ENCODE measurements at regions not wholly inside any gene's neighbourhood (a gene's known extent, or its start where the extent isn't known, plus 50 kb on each side); places are given as distances from the start of the nearest gene placed in this dataset.

DNA sequence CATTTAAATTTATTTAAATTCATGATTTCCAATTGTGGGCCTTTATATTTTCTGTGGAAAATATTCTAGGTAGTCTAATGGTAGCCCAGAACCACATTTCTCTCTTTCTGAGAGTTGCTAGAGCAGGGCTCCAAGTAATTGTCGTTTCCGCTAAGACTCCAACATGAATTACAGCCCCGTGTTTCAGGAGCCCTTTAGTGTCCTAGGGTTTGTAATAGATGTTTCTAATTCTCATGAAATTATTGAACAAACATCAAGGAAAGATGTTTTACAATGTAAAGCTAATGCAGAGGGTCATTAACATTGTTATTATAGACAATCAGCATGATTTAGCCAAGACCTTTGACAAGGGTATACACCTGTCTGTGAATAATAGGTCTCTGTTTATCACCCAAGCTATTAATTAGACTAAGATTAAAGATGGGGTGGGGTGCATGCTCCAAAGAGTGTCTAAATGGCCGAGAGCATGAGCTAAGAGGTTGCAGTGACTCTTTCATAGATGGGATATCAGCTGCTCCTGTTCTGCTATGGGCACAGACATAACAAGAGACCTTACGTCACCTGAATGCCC is 81.8 kb upstream of the NTM start:
- 81 to 85% methylated on average over 5 of the region's 5 CpGs for WGBS, 2 donors
- DNase-seq (no peak), ATAC-seq (no peak)
- TF ChIP-seq, protein P1, sequence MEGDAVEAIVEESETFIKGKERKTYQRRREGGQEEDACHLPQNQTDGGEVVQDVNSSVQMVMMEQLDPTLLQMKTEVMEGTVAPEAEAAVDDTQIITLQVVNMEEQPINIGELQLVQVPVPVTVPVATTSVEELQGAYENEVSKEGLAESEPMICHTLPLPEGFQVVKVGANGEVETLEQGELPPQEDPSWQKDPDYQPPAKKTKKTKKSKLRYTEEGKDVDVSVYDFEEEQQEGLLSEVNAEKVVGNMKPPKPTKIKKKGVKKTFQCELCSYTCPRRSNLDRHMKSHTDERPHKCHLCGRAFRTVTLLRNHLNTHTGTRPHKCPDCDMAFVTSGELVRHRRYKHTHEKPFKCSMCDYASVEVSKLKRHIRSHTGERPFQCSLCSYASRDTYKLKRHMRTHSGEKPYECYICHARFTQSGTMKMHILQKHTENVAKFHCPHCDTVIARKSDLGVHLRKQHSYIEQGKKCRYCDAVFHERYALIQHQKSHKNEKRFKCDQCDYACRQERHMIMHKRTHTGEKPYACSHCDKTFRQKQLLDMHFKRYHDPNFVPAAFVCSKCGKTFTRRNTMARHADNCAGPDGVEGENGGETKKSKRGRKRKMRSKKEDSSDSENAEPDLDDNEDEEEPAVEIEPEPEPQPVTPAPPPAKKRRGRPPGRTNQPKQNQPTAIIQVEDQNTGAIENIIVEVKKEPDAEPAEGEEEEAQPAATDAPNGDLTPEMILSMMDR (IDR thresholded peaks at IDR 0.05) = no peak
- Histone ChIP-seq H3K27ac (no peak overlapping the region), H3K9me3 (no peaks in the 10 kb centered on the region), H3K4me1 (no peaks in the 10 kb centered on the region), H3K4me3 (no peak overlapping the region), H3K36me3 (no peaks in the 10 kb centered on the region), H3K27me3 (peaks cover 0 to 18% (median 0%) of the 10 kb centered on the region in 7 donors)
- intact Hi-C loops (cut with DNase I) = no loop called here

DNA sequence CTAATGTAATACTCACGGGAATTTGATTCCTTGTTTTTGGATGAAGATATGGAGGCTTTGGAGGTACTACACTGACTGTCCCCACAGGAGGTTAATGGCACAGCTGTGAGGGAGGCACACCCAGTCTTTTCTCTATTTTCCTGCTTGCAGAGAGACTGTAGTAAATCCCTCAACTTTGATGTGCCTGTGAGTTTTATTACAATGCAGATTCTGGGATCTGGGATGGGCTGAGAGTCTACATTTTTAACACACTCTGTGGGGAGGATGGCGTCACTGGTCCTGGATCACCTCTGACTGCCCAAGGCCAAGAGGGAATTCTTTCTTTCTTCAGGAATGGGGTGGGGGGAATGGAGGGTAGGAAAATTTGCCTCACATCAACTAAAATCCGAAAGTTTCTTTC is 80.2 kb upstream of the NTM start:
- intact Hi-C loops (cut with DNase I) = no loop called here
- whole genome bisulfite sequencing, 2 donors = 67 to 71% methylated on average over 3 of the region's 3 CpGs
- DNase-seq (no peak), ATAC-seq (no peak)
- peaks cover 0 to 18% (median 0%) of the 10 kb centered on the region in 7 donors for H3K27me3 ChIP-seq
- no peak overlapping the region for H3K27ac ChIP-seq
- no peak overlapping the region for H3K4me3 ChIP-seq
- TF ChIP-seq, protein P1 (IDR thresholded peaks at IDR 0.05) = no peak
- no peaks in the 10 kb centered on the region for H3K9me3 ChIP-seq
- H3K4me1 ChIP-seq = no peaks in the 10 kb centered on the region
- no peaks in the 10 kb centered on the region for H3K36me3 ChIP-seq

DNA sequence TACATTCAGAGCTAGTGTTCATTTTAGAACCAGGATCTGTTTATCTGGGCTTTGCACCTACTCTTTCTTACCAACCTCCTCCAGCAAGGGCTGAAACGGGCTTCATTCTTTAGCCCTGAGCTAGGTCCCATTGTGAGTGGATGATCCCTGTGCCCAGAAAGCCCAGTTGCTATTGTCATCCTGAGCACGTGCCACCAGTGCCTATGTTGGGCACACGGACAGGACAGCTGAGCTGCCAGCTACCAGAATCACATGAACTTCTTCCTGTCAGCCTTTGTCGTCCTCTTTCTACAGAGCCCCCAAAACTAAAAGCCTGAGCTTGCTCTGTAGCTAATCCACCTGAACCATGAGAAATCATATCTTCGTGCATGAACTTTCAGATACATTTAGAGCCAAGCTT is 74.4 kb upstream of the NTM start:
- TF ChIP-seq, protein P1 (IDR thresholded peaks at IDR 0.05) = no peak
- WGBS, 2 donors = 84 to 85% methylated on average over 5 of the region's 5 CpGs
- no peak for DNase-seq
- Histone ChIP-seq H3K27ac (no peak overlapping the region), H3K4me3 (no peak overlapping the region), H3K4me1 (no peaks in the 10 kb centered on the region), H3K9me3 (no peaks in the 10 kb centered on the region), H3K36me3 (no peaks in the 10 kb centered on the region), H3K27me3 (peaks cover 0 to 24% (median 8%) of the 10 kb centered on the region in 7 donors)
- no peak for ATAC-seq
- intact Hi-C loops (cut with DNase I) = no loop called here

DNA sequence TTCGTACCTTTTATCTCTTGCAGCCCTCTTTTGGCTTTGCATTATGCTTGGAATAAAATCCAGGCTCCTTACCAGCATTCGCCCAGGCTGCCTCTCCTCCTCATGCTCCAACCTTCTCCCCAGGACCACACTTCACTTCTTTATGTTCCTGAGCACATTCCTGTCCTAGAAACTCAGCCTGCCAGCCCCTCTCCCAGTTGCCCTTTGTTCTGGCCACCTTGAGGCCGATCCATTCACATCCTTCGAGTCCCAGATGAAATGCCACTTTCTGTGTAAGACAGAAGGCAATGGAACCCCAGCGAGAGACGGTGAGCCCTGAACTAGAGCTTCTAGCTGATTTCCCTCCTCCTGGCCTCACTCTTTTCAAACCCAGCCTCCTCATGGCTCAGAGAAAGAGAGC is 73.0 kb upstream of the NTM start:
- no peaks in the 10 kb centered on the region for H3K36me3 ChIP-seq
- H3K27me3 ChIP-seq = peaks cover 0 to 27% (median 14%) of the 10 kb centered on the region in 7 donors
- no peak overlapping the region for H3K4me3 ChIP-seq
- no peak for ATAC-seq
- no peaks in the 10 kb centered on the region for H3K4me1 ChIP-seq
- intact Hi-C loops (cut with DNase I) = no loop called here
- no peak overlapping the region for H3K27ac ChIP-seq
- H3K9me3 ChIP-seq = no peaks in the 10 kb centered on the region
- WGBS, 2 donors = 83 to 84% methylated on average over 6 of the region's 6 CpGs
- no peak for DNase-seq
- TF ChIP-seq, protein P1 (IDR thresholded peaks at IDR 0.05) = no peak

Measured in heart right ventricle (tissue), 16 donors.